MM.1S (cell line): ENCODE measurements at regions not wholly inside any gene's neighbourhood (a gene's known extent, or its start where the extent isn't known, plus 50 kb on each side); places are given as distances from the start of the nearest gene placed in this dataset.

Experiments used
- DNase-seq: peaks from one replicate; pipeline ENCODE4 v3.0.0-alpha.2; 2015
- H2AFZ ChIP-seq: fragments of 300-600 bp; sonication (generic); 2 replicates; pipeline ENCODE4 v1.6.0; 2016; ENCODE audit warnings: antibody characterized with exemption, low read length
- H3F3A ChIP-seq: fragments of 300-600 bp; sonication (generic); 2 replicates; pipeline ENCODE4 v1.6.1; 2016; ENCODE audit warnings: mild to moderate bottlenecking, antibody characterized with exemption, low read length, moderate library complexity, mixed read lengths; ENCODE audit not compliant: insufficient read depth
- H3K27ac ChIP-seq: fragments of 300-600 bp; sonication (generic); 2 replicates; pipeline ENCODE4 v1.5.1; 2016; ENCODE audit warnings: mild to moderate bottlenecking, low read length
- H3K27me3 ChIP-seq: fragments of 300-600 bp; sonication (generic); replicated peaks from 2 replicates; pipeline ENCODE4 v1.6.0; 2016; ENCODE audit warnings: low read length; ENCODE audit not compliant: insufficient read depth
- H3K36me3 ChIP-seq: fragments of 300-600 bp; sonication (generic); replicated peaks from 2 replicates; pipeline ENCODE4 v1.6.1; 2016; ENCODE audit warnings: mild to moderate bottlenecking, low read length, mixed read lengths; ENCODE audit not compliant: insufficient read depth
- H3K4me1 ChIP-seq: fragments of 300-600 bp; sonication (generic); 2 replicates; pipeline ENCODE4 v1.6.1; 2016; ENCODE audit warnings: low read length, mixed read lengths
- H3K4me2 ChIP-seq: fragments of 300-600 bp; sonication (generic); 2 replicates; pipeline ENCODE4 v1.6.0; 2016; ENCODE audit warnings: low read depth, low read length
- H3K4me3 ChIP-seq: fragments of 300-600 bp; sonication (generic); 2 replicates; pipeline ENCODE4 v1.5.1; 2016; ENCODE audit warnings: low read length, mixed read lengths
- H3K79me2 ChIP-seq: fragments of 300-600 bp; sonication (generic); 2 replicates; pipeline ENCODE4 v1.6.1; 2016; ENCODE audit warnings: mixed run types, low read length, mixed read lengths
- H3K9ac ChIP-seq: fragments of 300-600 bp; sonication (generic); 2 replicates; pipeline ENCODE4 v1.6.1; 2016; ENCODE audit warnings: low read length, mixed read lengths
- H3K9me2 ChIP-seq: fragments of 300-600 bp; sonication (generic); replicated peaks from 2 replicates; pipeline ENCODE4 v1.6.1; 2016; ENCODE audit warnings: mild to moderate bottlenecking, low read length, mixed read lengths; ENCODE audit not compliant: insufficient read depth
- H3K9me3 ChIP-seq: fragments of 300-600 bp; sonication (generic); replicated peaks from 2 replicates; pipeline ENCODE4 v1.6.1; 2016; ENCODE audit warnings: mild to moderate bottlenecking, low read length, mixed read lengths; ENCODE audit not compliant: insufficient read depth
- H4K20me1 ChIP-seq: fragments of 300-600 bp; sonication (generic); 2 replicates; pipeline ENCODE4 v1.6.1; 2016; ENCODE audit warnings: mild to moderate bottlenecking, low read length, moderate library complexity, mixed read lengths; ENCODE audit not compliant: insufficient read depth
- EZH2 ChIP-seq: fragments of 300-600 bp; sonication (generic); optimal IDR thresholded peaks from 2 replicates; pipeline ENCODE3; 2017; ENCODE audit warnings: low read depth, mild to moderate bottlenecking, antibody characterized with exemption, low read length, mixed read lengths
- EZH2phosphoT487 ChIP-seq: fragments of 300-600 bp; sonication (generic); IDR thresholded peaks from 2 replicates; pipeline ENCODE4 v1.6.1; 2018; ENCODE audit warnings: antibody characterized with exemption, low read length
- TF ChIP-seq, protein P1 (sequence below): fragments of 300-600 bp; sonication (generic); IDR thresholded peaks from 2 replicates; pipeline ENCODE4 v1.5.1; 2016; ENCODE audit warnings: antibody characterized with exemption, low read length, mixed read lengths

DNA sequence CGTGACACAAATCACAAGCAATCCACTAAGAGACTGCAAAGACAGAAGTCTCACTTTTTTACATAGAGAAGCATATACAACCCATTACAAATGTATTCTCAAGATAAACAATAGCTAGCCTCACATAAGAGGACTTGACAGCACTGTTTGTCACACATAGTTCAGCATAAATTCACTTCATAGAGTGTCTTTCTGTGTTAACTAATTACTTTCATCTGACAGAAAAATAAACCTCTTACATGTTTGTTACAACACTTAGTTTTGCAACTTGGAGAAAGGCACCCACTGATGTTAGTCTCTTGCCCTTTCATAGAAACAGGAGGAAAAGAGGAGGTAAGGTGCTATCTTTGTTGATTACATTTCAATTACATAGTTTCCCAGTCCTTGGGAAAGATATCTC lies 2221.9 kb upstream of the RAG2 start:
- Histone ChIP-seq H3K9me3 (no peaks in the 10 kb centered on the region), H3F3A (no peaks in the 10 kb centered on the region), H3K27ac (no peak overlapping the region), H3K9me2 (no peaks in the 10 kb centered on the region), H3K9ac (no peak overlapping the region), H4K20me1 (no peaks in the 10 kb centered on the region), H3K27me3 (no peaks in the 10 kb centered on the region), H3K4me1 (no peaks in the 10 kb centered on the region), H3K79me2 (no peaks in the 10 kb centered on the region), H3K4me2 (no peak overlapping the region), H3K4me3 (no peak overlapping the region), H2AFZ (no peak overlapping the region), H3K36me3 (no peaks in the 10 kb centered on the region)
- TF ChIP-seq, protein P1, sequence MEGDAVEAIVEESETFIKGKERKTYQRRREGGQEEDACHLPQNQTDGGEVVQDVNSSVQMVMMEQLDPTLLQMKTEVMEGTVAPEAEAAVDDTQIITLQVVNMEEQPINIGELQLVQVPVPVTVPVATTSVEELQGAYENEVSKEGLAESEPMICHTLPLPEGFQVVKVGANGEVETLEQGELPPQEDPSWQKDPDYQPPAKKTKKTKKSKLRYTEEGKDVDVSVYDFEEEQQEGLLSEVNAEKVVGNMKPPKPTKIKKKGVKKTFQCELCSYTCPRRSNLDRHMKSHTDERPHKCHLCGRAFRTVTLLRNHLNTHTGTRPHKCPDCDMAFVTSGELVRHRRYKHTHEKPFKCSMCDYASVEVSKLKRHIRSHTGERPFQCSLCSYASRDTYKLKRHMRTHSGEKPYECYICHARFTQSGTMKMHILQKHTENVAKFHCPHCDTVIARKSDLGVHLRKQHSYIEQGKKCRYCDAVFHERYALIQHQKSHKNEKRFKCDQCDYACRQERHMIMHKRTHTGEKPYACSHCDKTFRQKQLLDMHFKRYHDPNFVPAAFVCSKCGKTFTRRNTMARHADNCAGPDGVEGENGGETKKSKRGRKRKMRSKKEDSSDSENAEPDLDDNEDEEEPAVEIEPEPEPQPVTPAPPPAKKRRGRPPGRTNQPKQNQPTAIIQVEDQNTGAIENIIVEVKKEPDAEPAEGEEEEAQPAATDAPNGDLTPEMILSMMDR, result no peak
- DNase-seq, result no peak

DNA sequence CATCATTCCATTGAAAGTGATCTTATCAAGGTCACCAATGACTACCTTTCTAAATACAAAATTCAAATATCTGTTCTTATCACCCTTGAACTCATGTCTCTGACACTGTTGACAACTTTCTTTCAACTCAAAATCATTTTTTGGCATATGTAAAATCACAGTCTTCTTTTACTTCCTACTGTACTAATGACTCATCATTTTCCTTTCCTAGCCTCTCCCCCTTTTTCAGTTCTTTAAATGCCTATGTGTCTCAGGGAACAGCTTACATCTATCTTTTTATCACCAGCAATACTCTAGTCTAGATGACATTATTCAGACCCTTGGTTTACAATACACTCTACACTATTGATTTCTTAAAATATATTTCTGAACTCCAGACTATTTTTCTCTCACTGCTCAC lies 2220.7 kb upstream of the RAG2 start:
- Histone ChIP-seq H3K4me3 (no peak overlapping the region), H3K9ac (no peak overlapping the region), H3K79me2 (no peaks in the 10 kb centered on the region), H3F3A (no peaks in the 10 kb centered on the region), H3K9me2 (no peaks in the 10 kb centered on the region), H3K27me3 (no peaks in the 10 kb centered on the region), H4K20me1 (no peaks in the 10 kb centered on the region), H3K9me3 (no peaks in the 10 kb centered on the region), H3K4me2 (no peak overlapping the region), H3K4me1 (no peaks in the 10 kb centered on the region), H2AFZ (no peak overlapping the region), H3K27ac (no peak overlapping the region), H3K36me3 (no peaks in the 10 kb centered on the region)
- no peak for DNase-seq
- TF ChIP-seq EZH2 (no peak), EZH2phosphoT487 (no peak)
- TF ChIP-seq, protein P1, result no peak

DNA sequence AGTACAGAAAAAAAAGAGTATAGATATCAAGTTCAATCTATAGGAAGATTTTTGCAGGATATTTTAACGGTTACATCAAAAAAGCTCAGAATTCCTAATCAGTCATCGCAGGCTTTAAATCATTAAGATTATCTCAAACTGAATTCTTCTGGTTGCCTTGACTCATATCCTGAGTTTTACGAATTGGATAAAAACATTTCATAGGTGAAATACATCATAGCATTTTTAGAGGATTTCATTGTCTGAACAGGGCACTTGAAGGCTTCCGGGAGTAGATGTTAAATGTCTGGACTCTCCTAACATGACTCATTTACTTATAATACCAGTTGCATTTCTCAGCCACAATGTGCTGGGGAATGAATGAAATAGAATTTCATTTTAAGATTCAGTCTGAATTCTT lies 2216.6 kb upstream of the RAG2 start:
- Histone ChIP-seq H3K27ac (no peak overlapping the region), H3K4me3 (no peak overlapping the region), H3K9ac (no peak overlapping the region), H2AFZ (no peak overlapping the region), H3K27me3 (no peaks in the 10 kb centered on the region), H3K4me2 (no peak overlapping the region), H3K36me3 (no peaks in the 10 kb centered on the region), H3K9me3 (no peaks in the 10 kb centered on the region), H3F3A (no peaks in the 10 kb centered on the region), H3K79me2 (no peaks in the 10 kb centered on the region), H3K9me2 (no peaks in the 10 kb centered on the region), H3K4me1 (no peaks in the 10 kb centered on the region), H4K20me1 (no peaks in the 10 kb centered on the region)
- no peak for DNase-seq
- TF ChIP-seq, protein P1, result no peak
- TF ChIP-seq EZH2 (no peak), EZH2phosphoT487 (no peak)

DNA sequence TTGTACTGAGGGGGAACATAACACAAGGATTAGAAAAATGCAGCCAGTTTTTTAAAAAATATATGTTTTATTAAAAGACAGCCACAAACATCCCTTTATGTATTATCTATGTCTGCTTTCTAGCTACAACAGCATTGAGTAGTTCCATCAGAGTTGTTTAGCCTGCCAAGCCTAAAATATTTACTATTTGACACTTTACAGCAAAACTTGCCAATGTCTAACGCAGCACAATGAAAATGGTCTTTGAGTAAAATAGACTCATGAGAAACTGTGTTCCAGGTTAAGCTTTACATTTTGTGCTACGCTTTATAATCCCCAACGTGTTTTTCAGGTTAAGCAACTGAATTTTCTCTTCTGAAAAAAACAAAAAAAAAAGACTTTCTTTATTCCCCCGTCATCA lies 2211.5 kb upstream of the RAG2 start:
- no peaks in the 10 kb centered on the region for H3K9me2 ChIP-seq

More for the DNA sequence above, 2211.5 kb upstream of the RAG2 start:
- no peak for DNase-seq
- H3K27me3 ChIP-seq, result no peaks in the 10 kb centered on the region
- H4K20me1 ChIP-seq, result no peaks in the 10 kb centered on the region
- no peak overlapping the region for H3K4me2 ChIP-seq
- H2AFZ ChIP-seq, result no peak overlapping the region
- H3F3A ChIP-seq, result no peaks in the 10 kb centered on the region
- no peaks in the 10 kb centered on the region for H3K9me3 ChIP-seq
- H3K4me3 ChIP-seq, result no peak overlapping the region
- no peak overlapping the region for H3K9ac ChIP-seq
- no peaks in the 10 kb centered on the region for H3K36me3 ChIP-seq
- no peak for TF ChIP-seq EZH2phosphoT487
- TF ChIP-seq, protein P1, result no peak
- TF ChIP-seq EZH2, result no peak
- no peak overlapping the region for H3K27ac ChIP-seq
- H3K79me2 ChIP-seq, result no peaks in the 10 kb centered on the region
- no peaks in the 10 kb centered on the region for H3K4me1 ChIP-seq
